ENCODE measurements at regions not wholly inside any gene's neighbourhood (a gene's known extent, or its start where the extent isn't known, plus 50 kb on each side); places are given as distances from the start of the nearest gene placed in this dataset.

DNA sequence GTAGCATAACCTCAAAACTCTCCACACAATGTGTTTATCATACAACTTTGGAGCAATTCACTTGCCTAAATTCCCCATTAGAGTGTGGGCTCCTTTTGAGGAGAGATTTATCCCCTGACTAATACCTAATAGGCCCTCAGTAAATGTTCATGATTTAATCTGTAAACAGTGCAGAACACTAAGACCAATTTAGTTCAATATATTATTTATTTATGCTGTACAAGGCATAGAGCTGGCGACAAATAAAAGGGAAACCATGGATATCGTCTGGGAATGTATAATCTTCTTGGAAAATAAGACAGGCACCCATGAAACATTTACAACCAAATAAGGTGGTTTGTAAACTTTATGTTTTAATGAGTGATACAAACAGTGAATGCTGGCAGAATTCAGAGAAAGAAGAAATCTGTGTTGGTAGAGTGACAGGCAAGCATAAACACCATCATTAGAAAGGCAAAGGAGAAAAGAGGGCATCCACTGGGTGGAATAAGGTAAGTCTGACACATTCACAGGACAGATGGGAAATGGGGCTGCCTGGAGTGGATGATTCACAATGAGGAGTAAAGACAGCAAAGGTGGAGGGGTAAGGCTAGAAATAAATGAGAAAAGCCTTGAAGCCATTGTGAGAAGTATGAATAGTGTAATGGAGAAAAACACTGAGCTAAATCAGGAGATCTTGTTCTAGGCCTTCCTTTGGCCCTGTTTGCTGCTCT lies 106.1 kb upstream of the MIR17HG start:
- ChIA-PET POLR2A (no interaction called here), CTCF (ENCODE audit: low intra/inter-chr PET ratio) (no interaction called here)
- Histone ChIP-seq H3K9me1 (ENCODE audit: control insufficient read depth, insufficient read depth, low read length) (no peaks in the 10 kb centered on the region), H2AFZ (ENCODE audit: low read depth, low read length) (no peak overlapping the region), H3K9me3 (replicated peaks; ENCODE audit: control insufficient read depth, insufficient read depth, low read depth, low read length) (no peaks in the 10 kb centered on the region; the same call in 1 of the 2 replicates), H3K27ac (ENCODE audit: extremely low read depth, low read depth, low read length) (no peak overlapping the region), H3K79me2 (ENCODE audit: control insufficient read depth, insufficient read depth, low read length) (no peaks in the 10 kb centered on the region), H3K9ac (ENCODE audit: insufficient read depth in 1 of 2, low read depth in 2 of 2, low read length in 2 of 2) (no peak overlapping the region), H3K36me3 (ENCODE audit: control insufficient read depth, insufficient read depth, low read length) (no peaks in the 10 kb centered on the region), H3K27me3 (ENCODE audit: control insufficient read depth in 2 of 2, insufficient read depth in 2 of 2, low read length in 2 of 2) (no peaks in the 10 kb centered on the region), H3K4me1 (replicated peaks in 1 of 2; ENCODE audit: control insufficient read depth in 2 of 2, insufficient read depth in 2 of 2, low read length in 2 of 2) (no peaks in the 10 kb centered on the region), H4K20me1 (replicated peaks; ENCODE audit: control insufficient read depth, insufficient read depth, low read length) (no peaks in the 10 kb centered on the region), H3K4me2 (ENCODE audit: insufficient read depth, low read length) (no peak overlapping the region), H3K4me3 (no peak overlapping the region)
- intact Hi-C loops (cut with micrococcal nuclease) (no loop called here), in situ Hi-C loops (cut with MboI) (no loop called here)
- FAIRE-seq (no peak), ATAC-seq (no peak), DNase-seq (ENCODE audit: extremely low read depth in 1 of 4, low spot score in 3 of 4) (no peak)
- WGBS (ENCODE audit: insufficient coverage, low coverage, missing lambda C conversion rate) = under 1% methylated on average over 2 of the region's 2 CpGs
- BruUV-seq (replicated peaks) = no TSS peak
- TF ChIP-seq OTX1 (CRISPR knock-in tag; IDR thresholded peaks at IDR 0.05) (no peak), CREB5 (CRISPR knock-in tag; IDR thresholded peaks at IDR 0.05) (0 out of 2 replicates have a peak, but pooled peaks have one; percentile 43), MAFK (IDR thresholded peaks at IDR 0.05; ENCODE audit: low read length) (0 out of 2 replicates have a peak, but pooled peaks have one; percentile 3), JUN (IDR thresholded peaks at IDR 0.05; ENCODE audit: borderline replicate concordance, low read depth, low read length) (no peak), JUN (CRISPR knock-in tag; IDR thresholded peaks at IDR 0.05; ENCODE audit: borderline replicate concordance) (peak; percentile 25; the same call in 1 of the 2 replicates), MCM3 (IDR thresholded peaks at IDR 0.05) (peak; percentile 73; the same call in 1 of the 2 replicates), BDP1 (IDR thresholded peaks at IDR 0.05; ENCODE audit: insufficient read depth, insufficient read length) (no peak)
- TF ChIP-seq, protein P1, sequence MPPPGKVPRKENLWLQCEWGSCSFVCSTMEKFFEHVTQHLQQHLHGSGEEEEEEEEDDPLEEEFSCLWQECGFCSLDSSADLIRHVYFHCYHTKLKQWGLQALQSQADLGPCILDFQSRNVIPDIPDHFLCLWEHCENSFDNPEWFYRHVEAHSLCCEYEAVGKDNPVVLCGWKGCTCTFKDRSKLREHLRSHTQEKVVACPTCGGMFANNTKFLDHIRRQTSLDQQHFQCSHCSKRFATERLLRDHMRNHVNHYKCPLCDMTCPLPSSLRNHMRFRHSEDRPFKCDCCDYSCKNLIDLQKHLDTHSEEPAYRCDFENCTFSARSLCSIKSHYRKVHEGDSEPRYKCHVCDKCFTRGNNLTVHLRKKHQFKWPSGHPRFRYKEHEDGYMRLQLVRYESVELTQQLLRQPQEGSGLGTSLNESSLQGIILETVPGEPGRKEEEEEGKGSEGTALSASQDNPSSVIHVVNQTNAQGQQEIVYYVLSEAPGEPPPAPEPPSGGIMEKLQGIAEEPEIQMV (tag; conservative IDR thresholded peaks at IDR 0.05; ENCODE audit: low read depth) = no peak

All from K562 (cell line).